GM19467 (cell line): ENCODE measurements at regions not wholly inside any gene's neighbourhood (a gene's known extent, or its start where the extent isn't known, plus 50 kb on each side); places are given as distances from the start of the nearest gene placed in this dataset.

Experiments used
- ATAC-seq: cut with Tn5 transposase; IDR thresholded peaks from one replicate; pipeline ENCODE4 v1.9.1; 2021; ENCODE audit warnings: mild to moderate bottlenecking, moderate library complexity; ENCODE audit not compliant: unreplicated experiment

- ATAC-seq = no peak
Observed at GRCh38 chr10:44476409-44477045, 91.6 kb upstream of the CXCL12 start.

DNA sequence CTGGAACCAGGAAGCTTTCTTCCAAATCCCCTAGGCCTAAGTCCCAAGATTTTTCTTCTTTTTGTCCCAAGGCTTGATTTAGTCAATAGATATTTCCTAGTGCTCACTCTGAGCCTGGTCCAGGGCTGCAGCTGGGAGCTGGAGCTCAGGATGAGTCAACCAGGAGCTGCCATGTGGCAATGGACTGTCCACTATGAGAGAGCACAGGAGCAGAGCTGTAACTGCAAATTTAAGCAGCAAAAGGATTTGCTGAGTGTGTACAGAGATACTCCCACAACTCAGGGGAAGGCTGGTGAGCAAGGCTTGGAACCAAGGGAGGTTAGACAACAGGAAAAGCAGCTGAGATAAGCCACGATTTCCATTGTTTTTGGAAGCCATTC is 92.1 kb upstream of the CXCL12 start:
- ATAC-seq = no peak

DNA sequence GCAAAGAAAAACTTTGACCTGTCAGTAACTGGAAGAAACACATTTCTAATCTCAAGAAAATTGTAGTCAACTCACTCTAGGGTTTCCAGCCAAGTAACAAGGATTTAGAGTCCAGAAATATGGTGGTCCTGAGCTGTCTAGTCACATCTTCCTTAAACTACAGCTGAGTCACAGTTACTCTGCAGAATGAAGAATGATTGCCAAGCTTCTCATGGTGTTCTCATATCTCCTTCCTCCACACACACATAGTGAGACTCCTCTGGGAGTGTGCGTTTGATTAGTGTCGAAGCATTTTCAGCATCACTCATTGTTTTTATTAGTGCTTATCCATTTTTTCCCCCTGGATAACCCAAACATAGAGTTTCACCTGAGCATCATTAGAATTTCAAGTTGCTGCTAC is 93.1 kb upstream of the CXCL12 start:
- ATAC-seq = no peak

- ATAC-seq = no peak
Observed at GRCh38 chr10:44478876-44479705, 94.2 kb upstream of the CXCL12 start.

DNA sequence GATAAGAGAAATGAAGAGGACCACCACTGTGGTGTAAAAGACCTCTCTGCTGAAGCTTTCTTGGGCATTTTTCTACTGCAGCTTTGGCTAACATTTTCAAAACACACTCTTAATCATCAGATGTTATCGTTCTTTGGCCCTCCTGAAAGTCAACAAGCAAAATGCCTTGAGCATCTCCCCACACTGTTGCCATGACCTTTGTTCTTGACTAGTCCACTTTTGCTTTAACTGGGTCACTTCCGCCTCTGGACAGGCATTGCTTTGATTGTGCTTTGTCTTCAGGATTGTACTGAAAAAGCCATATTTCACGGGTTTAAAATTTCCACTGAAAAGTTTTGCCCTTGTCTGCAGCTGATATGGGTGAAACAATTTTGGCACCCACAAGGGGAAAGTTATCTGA is 107.8 kb upstream of the CXCL12 start:
- no peak for ATAC-seq

GRCh38 chr10:44498222-44498621 is 113.3 kb upstream of the CXCL12 start:
- no peak for ATAC-seq

- no peak for ATAC-seq
Observed at GRCh38 chr10:44500451-44500850, 115.6 kb upstream of the CXCL12 start.

DNA sequence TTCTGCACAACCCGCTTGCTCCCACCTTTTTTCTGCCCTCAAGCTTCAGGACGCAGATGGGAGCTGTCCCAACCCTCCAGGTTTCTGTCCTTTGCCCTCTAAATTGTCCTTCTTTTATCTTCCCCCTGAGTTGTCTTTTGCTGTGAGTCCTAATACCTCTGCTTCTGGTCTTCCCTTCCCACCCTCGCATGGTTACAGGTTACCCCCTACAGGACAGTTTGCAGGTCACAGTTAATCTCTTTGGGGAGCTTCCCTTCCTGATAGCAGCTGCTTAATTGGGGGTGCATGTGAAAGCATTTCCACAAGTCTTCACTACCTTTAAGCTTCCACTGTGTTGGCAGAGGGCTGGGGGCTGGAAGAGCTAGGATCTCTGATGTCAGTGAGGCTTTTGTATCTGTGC is 121.5 kb upstream of the CXCL12 start:
- no peak for ATAC-seq

DNA sequence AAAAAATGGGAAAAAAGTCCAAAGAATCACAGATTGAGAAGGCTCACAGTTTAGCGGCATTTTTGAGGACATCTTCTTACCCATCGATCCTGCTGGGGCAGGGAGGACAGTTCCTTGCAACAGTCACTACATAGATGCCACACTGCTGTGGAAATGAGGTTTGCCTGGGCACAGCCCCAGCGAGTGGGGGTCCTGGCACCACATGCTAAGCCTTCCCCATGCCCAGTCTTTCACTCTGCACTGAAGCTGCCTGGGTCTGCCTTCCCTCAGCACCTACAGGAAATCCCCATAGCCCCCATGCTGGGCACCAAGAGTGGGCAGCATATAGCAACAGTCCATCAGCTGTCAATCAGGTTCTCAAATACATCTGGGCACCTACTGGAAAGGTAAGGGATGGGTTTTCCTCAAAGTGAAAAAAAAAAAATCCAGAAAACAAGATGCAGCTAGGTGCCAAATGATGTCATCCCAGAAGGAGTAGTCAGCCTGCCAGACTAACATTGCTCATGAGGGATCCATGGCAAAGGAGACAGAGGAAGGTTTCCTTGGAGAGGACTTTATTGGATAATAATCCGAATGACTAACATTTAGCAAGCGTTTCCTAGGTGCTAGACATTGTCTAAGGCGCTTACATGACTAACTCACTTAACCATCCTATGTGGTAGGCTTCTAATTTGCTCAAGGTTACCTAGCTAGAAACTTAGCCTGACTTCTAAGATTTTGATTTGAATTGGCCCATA is 125.7 kb upstream of the CXCL12 start:
- ATAC-seq = no peak

- no peak for ATAC-seq
Observed at GRCh38 chr10:44511166-44511565, 126.3 kb upstream of the CXCL12 start.

DNA sequence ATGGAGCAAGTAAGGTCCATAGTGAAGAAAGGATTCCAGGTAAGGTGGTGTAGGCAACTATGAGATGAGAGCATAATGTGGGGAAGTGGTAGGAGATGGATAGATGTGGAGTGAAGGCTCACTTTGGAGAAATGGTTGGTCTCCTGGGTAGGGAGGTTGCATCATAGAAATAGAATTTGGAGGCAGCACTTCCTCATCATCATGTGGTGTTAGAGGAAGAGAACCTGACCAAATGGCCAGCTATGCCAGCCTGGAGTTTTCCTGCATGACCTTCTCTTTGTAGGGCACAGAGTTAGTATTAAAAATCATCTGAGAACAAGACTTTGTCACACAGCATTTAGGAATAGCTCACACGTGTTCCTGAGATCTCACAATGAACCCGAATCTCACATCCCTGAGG is 126.7 kb upstream of the CXCL12 start:
- no peak for ATAC-seq

DNA sequence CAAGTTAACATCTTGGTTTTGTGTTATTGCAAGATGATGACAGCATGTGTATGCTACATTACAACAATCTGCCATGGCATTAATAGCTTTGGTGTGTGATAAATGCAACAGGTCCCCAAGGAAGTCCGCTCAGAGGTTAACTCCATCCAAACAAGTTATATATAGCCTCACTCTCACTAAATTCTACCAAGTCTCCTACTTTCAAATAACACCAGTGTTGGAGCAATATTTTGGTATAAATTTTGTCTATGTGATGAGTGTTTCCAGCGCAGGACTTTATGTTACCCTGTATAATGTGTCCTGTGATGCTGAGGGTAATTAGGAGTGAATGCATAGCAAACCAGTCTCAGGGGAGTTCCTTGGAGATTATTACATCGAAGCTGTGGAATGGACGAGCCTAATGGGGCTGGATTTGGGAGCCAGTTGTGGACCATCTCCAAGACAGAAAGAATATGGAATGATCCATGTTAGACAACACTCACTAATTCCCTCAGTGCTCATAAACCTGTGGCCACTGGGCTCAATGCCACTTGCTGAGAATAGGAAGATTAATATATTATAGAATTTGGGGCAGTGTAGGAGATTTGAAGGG is 127.6 kb upstream of the CXCL12 start:
- ATAC-seq = no peak

DNA sequence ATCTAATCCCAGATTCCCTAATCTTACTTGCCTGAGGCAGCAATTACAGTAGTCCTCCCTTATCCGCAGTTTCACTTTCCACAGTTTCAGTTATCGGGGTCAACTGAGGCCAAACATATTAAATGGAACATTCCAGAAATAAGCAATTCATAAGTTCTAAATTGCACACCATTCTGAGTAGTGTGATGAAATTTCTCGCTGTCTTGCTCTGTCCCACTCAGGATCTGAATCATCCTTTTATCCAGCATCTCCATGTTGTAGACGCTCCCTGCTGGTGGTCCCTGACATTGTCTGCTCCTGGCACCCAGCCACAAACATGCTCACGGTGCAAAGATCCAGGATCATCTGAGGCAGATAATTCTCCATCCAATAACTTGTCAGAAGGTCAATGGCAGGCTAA is 128.7 kb upstream of the CXCL12 start:
- ATAC-seq = no peak

DNA sequence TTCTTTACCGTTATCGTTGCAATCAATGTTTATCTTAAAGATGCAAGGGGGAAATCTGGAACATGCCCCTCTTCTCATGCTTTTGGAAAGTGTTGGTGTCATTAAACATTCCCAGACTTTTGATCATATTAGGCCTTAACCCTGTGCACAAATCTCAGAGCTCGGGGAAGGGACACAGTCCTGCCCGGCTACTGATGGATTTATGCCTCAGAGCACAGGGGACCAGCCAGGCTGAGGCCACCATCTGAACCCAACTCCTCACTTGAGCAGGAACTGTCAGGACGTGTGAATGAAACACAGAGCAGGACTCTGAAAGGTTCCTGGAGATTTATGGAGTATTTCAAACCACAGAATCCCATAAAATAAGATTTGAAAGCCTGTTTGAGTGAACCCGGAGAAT is 132.0 kb upstream of the CXCL12 start:
- no peak for ATAC-seq

DNA sequence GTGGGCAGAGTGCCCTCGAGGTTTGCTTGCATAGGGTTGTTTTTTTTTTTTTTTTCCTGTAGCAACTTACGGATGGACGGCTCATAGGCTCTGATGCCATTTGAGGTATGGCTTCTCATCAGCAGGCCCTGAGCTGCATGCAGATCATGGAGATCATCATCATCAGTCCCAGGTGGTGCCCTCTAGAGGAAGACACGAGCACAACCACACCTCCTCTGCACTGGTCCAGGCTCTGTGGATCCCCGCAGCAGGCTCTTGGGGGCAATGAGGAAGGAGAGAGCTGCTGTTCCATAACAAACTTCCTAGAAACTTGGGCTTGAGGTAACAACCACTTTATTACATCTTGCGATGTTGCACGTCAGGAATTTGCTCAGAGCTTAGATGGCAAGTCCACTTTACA is 132.7 kb upstream of the CXCL12 start:
- ATAC-seq = no peak

GRCh38 chr10:44519361-44519760 is 134.5 kb upstream of the CXCL12 start:
- no peak for ATAC-seq

- ATAC-seq = no peak
Observed at GRCh38 chr10:44520651-44521050, 135.8 kb upstream of the CXCL12 start.

GRCh38 chr10:44539178-44539577 is 154.3 kb upstream of the CXCL12 start:
- no peak for ATAC-seq

- ATAC-seq = no peak
Observed at GRCh38 chr10:44552726-44553125, 167.8 kb upstream of the CXCL12 start.

GRCh38 chr10:44557596-44558191 is 172.8 kb upstream of the CXCL12 start:
- ATAC-seq = no peak

GRCh38 chr10:44558521-44558920 is 173.6 kb upstream of the CXCL12 start:
- ATAC-seq = no peak
